ENCODE measurements at regions not wholly inside any gene's neighbourhood (a gene's known extent, or its start where the extent isn't known, plus 50 kb on each side); places are given as distances from the start of the nearest gene placed in this dataset.

DNA sequence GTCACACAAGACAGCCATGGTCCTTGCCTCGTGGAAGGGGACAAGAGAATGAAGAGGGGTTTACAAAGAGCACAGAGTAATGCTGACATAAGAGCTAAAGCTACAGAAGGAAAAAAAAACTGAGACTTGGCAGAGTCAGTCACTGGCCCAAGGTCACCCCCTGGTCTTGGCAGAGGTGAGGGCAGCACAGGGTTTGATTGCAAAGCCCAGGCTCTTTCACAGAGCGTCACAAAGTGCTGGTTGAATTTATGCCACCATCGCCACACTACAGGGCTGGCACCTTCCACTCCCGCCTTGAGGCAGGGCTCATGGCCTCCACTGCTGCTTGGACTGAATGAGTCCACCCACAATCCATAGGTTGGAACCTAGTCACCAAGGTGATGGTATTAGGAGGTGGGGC, 190.2 kb downstream of the INHBB start:
- TF ChIP-seq CTCF (IDR thresholded peaks at IDR 0.05; ENCODE audit: insufficient read depth, low read depth, low read length) (no peak), EZH2 (IDR thresholded peaks at IDR 0.05; ENCODE audit: insufficient read depth, low read length) (no peak)

Measured in astrocyte (in vitro differentiated cells and primary cell).